ENCODE measurements at regions not wholly inside any gene's neighbourhood (a gene's known extent, or its start where the extent isn't known, plus 50 kb on each side); places are given as distances from the start of the nearest gene placed in this dataset.

GRCh38 chr2:14336759-14337382, 295.6 kb upstream of the LRATD1 start:
- Histone ChIP-seq H3K9me3 (ENCODE audit: low read length) (peaks cover 85% of the 10 kb centered on the region), H3K9ac (ENCODE audit: insufficient read depth, low read depth, low read length) (no peak overlapping the region), H3K4me3 (replicated peaks in 1 of 3; ENCODE audit: insufficient read depth in 1 of 3, low read depth in 2 of 3, low read length in 3 of 3) (no peak overlapping the region), H3K4me2 (ENCODE audit: low read depth, low read length) (no peak overlapping the region), H4K20me1 (ENCODE audit: insufficient read depth, low read length) (no peaks in the 10 kb centered on the region), H3K4me1 (ENCODE audit: insufficient read depth, low read length) (no peaks in the 10 kb centered on the region), H3K79me2 (ENCODE audit: insufficient read depth, low read length) (no peaks in the 10 kb centered on the region), H3K36me3 (replicated peaks in 1 of 2; ENCODE audit: control insufficient read depth in 1 of 2, insufficient read depth in 2 of 2, low read length in 2 of 2) (no peaks in the 10 kb centered on the region), H2AFZ (ENCODE audit: low read length) (no peak overlapping the region), H3K27me3 (ENCODE audit: control insufficient read depth in 1 of 2, insufficient read depth in 2 of 2, low read length in 2 of 2) (no peaks in the 10 kb centered on the region), H3K27ac (ENCODE audit: extremely low read length, insufficient read depth, low read length) (no peak overlapping the region)
- 15% methylated on average over 2 of the region's 2 CpGs for WGBS (ENCODE audit: low lambda C conversion rate)
- ChIA-PET CTCF (ENCODE audit: low intra/inter-chr PET ratio, low total read pairs) (no interaction called here), POLR2A (no interaction called here)
- in situ Hi-C loops (cut with HindIII; ENCODE audit: extremely low pct_ligation_motif_present, low pct_unique_long_range_greater_than_20kb) (no loop called here), intact Hi-C loops (cut with micrococcal nuclease; ENCODE audit: unreplicated experiment) (no loop called here)
- DNase-seq (ENCODE audit: low spot score) (no peak), FAIRE-seq (no peak), ATAC-seq (no peak)
- TF ChIP-seq ZBTB33 (CRISPR knock-in tag; IDR thresholded peaks at IDR 0.05) (no peak), ZBTB20 (CRISPR knock-in tag; IDR thresholded peaks at IDR 0.05; ENCODE audit: borderline replicate concordance, low read depth) (no peak), ZFP62 (CRISPR knock-in tag; IDR thresholded peaks at IDR 0.05) (no peak), CBX2 (IDR thresholded peaks at IDR 0.05; ENCODE audit: low read depth, low read length) (no peak), CBX2 (CRISPR knock-in tag; IDR thresholded peaks at IDR 0.05; ENCODE audit: low read depth) (no peak), JUN (CRISPR knock-in tag; IDR thresholded peaks at IDR 0.05) (no peak), ZNF713 (CRISPR knock-in tag; IDR thresholded peaks at IDR 0.05) (no peak), RBM39 (IDR thresholded peaks at IDR 0.05; ENCODE audit: low read depth, low read length, poor library complexity, severe bottlenecking) (no peak), ZNF670 (CRISPR knock-in tag; IDR thresholded peaks at IDR 0.05; ENCODE audit: borderline replicate concordance) (no peak)
- no TSS peak for BruUV-seq (replicated peaks)

Data from HepG2 (cell line).